ENCODE measurements at regions not wholly inside any gene's neighbourhood (a gene's known extent, or its start where the extent isn't known, plus 50 kb on each side); places are given as distances from the start of the nearest gene placed in this dataset.

DNA sequence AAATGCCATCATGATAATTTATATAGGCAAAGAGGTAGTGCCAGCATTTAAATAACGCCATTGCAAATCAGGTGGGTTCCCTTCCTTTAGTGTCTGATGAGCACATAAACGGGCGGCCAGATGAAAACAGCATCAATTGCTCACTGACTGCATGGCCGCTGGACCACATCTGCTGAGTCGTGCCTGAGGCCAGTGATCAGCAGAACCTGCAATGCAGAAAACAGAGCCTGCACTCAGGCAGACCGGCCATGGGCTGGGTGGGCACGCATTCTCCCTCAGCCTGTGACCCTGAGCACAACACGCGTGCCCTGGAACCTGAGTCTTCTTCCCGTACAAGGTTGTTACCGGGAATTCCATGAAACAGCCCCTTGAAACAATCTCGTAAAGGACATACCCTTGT is 144.0 kb upstream of the THBS2 start:
- no peaks in the 10 kb centered on the region for H3K4me1 ChIP-seq (ENCODE audit: control insufficient read depth, insufficient read depth, low read length)
- no peaks in the 10 kb centered on the region for H3K9me3 ChIP-seq (replicated peaks; ENCODE audit: control insufficient read depth, insufficient read depth, low read length)
- in situ Hi-C loops (cut with MboI) (no loop called here), intact Hi-C loops (cut with micrococcal nuclease; ENCODE audit: unreplicated experiment) (no loop called here)
- ATAC-seq (no peak), DNase-seq (ENCODE audit: low read depth, low spot score) (no peak), FAIRE-seq (no peak)
- H3K9ac ChIP-seq (ENCODE audit: control insufficient read depth, insufficient read depth, low read length), result no peak overlapping the region
- no peaks in the 10 kb centered on the region for H4K20me1 ChIP-seq (ENCODE audit: control insufficient read depth, insufficient read depth)
- SMC1A ChIA-PET (ENCODE audit: uncharacterized antibody, unreplicated experiment), result no interaction called here
- RAD21 ChIA-PET (ENCODE audit: unreplicated experiment), result no interaction called here
- 34% methylated on average over 12 of the region's 12 CpGs for WGBS (ENCODE audit: insufficient coverage, insufficient replicate concordance, low lambda C conversion rate, missing lambda C conversion rate)
- no peak overlapping the region for H3K4me3 ChIP-seq
- CTCF ChIA-PET, result no interaction called here
- no peaks in the 10 kb centered on the region for H3K79me2 ChIP-seq (ENCODE audit: control insufficient read depth, insufficient read depth, low read length)
- no peaks in the 10 kb centered on the region for H3K36me3 ChIP-seq (ENCODE audit: control insufficient read depth in 2 of 2, insufficient read depth in 2 of 2, low read length in 1 of 2)
- H2AFZ ChIP-seq (ENCODE audit: control insufficient read depth, low read depth, low read length), result no peak overlapping the region
- H3K4me2 ChIP-seq (ENCODE audit: control insufficient read depth, insufficient read depth), result no peak overlapping the region
- H3K27me3 ChIP-seq (replicated peaks in 1 of 2; ENCODE audit: control insufficient read depth in 2 of 2, insufficient read depth in 2 of 2, low read length in 1 of 2), result no peaks in the 10 kb centered on the region
- POLR2A ChIA-PET, result no interaction called here
- no TSS peak for BruUV-seq (replicated peaks)
- H3K27ac ChIP-seq (ENCODE audit: control insufficient read depth, insufficient read depth), result no peak overlapping the region
- TF ChIP-seq TCF7 (IDR thresholded peaks at IDR 0.05; ENCODE audit: borderline replicate concordance) (no peak), HDAC6 (IDR thresholded peaks at IDR 0.05; ENCODE audit: unreplicated experiment) (no peak), ZNF687 (IDR thresholded peaks at IDR 0.05) (no peak), SMAD5 (IDR thresholded peaks at IDR 0.05; ENCODE audit: low read depth) (no peak), SMC3 (IDR thresholded peaks at IDR 0.05; ENCODE audit: borderline replicate concordance, low read length) (no peak), E2F4 (IDR thresholded peaks at IDR 0.05; ENCODE audit: low read depth, low read length) (no peak), SIX5 (IDR thresholded peaks at IDR 0.05; ENCODE audit: low read depth, low read length, severe bottlenecking) (no peak), SUZ12 (IDR thresholded peaks at IDR 0.05; ENCODE audit: unreplicated experiment) (no peak), CHD1 (IDR thresholded peaks at IDR 0.05; ENCODE audit: low read depth, low read length) (no peak), CREM (IDR thresholded peaks at IDR 0.05; ENCODE audit: low read depth) (no peak)
- TF ChIP-seq, protein P1, sequence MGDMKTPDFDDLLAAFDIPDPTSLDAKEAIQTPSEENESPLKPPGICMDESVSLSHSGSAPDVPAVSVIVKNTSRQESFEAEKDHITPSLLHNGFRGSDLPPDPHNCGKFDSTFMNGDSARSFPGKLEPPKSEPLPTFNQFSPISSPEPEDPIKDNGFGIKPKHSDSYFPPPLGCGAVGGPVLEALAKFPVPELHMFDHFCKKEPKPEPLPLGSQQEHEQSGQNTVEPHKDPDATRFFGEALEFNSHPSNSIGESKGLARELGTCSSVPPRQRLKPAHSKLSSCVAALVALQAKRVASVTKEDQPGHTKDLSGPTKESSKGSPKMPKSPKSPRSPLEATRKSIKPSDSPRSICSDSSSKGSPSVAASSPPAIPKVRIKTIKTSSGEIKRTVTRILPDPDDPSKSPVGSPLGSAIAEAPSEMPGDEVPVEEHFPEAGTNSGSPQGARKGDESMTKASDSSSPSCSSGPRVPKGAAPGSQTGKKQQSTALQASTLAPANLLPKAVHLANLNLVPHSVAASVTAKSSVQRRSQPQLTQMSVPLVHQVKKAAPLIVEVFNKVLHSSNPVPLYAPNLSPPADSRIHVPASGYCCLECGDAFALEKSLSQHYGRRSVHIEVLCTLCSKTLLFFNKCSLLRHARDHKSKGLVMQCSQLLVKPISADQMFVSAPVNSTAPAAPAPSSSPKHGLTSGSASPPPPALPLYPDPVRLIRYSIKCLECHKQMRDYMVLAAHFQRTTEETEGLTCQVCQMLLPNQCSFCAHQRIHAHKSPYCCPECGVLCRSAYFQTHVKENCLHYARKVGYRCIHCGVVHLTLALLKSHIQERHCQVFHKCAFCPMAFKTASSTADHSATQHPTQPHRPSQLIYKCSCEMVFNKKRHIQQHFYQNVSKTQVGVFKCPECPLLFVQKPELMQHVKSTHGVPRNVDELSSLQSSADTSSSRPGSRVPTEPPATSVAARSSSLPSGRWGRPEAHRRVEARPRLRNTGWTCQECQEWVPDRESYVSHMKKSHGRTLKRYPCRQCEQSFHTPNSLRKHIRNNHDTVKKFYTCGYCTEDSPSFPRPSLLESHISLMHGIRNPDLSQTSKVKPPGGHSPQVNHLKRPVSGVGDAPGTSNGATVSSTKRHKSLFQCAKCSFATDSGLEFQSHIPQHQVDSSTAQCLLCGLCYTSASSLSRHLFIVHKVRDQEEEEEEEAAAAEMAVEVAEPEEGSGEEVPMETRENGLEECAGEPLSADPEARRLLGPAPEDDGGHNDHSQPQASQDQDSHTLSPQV (IDR thresholded peaks at IDR 0.05), result no peak
- TF ChIP-seq, protein P2, sequence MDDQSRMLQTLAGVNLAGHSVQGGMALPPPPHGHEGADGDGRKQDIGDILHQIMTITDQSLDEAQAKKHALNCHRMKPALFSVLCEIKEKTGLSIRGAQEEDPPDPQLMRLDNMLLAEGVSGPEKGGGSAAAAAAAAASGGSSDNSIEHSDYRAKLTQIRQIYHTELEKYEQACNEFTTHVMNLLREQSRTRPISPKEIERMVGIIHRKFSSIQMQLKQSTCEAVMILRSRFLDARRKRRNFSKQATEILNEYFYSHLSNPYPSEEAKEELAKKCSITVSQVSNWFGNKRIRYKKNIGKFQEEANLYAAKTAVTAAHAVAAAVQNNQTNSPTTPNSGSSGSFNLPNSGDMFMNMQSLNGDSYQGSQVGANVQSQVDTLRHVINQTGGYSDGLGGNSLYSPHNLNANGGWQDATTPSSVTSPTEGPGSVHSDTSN (IDR thresholded peaks at IDR 0.05; ENCODE audit: insufficient replicate concordance, low read depth, low read length), result no peak
- TF ChIP-seq, protein P3, sequence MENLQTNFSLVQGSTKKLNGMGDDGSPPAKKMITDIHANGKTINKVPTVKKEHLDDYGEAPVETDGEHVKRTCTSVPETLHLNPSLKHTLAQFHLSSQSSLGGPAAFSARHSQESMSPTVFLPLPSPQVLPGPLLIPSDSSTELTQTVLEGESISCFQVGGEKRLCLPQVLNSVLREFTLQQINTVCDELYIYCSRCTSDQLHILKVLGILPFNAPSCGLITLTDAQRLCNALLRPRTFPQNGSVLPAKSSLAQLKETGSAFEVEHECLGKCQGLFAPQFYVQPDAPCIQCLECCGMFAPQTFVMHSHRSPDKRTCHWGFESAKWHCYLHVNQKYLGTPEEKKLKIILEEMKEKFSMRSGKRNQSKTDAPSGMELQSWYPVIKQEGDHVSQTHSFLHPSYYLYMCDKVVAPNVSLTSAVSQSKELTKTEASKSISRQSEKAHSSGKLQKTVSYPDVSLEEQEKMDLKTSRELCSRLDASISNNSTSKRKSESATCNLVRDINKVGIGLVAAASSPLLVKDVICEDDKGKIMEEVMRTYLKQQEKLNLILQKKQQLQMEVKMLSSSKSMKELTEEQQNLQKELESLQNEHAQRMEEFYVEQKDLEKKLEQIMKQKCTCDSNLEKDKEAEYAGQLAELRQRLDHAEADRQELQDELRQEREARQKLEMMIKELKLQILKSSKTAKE (IDR thresholded peaks at IDR 0.05; ENCODE audit: low read depth, poor library complexity, severe bottlenecking), result no peak
